ENCODE measurements at regions not wholly inside any gene's neighbourhood (a gene's known extent, or its start where the extent isn't known, plus 50 kb on each side); places are given as distances from the start of the nearest gene placed in this dataset.

- no peaks in the 10 kb centered on the region for H4K20me1 ChIP-seq (ENCODE audit: insufficient read depth, low read length)
- H3K4me1 ChIP-seq (ENCODE audit: insufficient read depth, low read length) = no peaks in the 10 kb centered on the region
- no peaks in the 10 kb centered on the region for H3K9me3 ChIP-seq (ENCODE audit: low read length)
- H3K4me3 ChIP-seq (replicated peaks in 1 of 3; ENCODE audit: insufficient read depth in 1 of 3, low read depth in 2 of 3, low read length in 3 of 3) = no peak overlapping the region
- TF ChIP-seq PATZ1 (CRISPR knock-in tag; IDR thresholded peaks at IDR 0.05) = no peak
- TF ChIP-seq ELF1 (CRISPR knock-in tag; IDR thresholded peaks at IDR 0.05) = no peak
- TF ChIP-seq MAZ (IDR thresholded peaks at IDR 0.05; ENCODE audit: borderline replicate concordance, low read depth, low read length) = no peak
- no peak for TF ChIP-seq MAZ (CRISPR knock-in tag; IDR thresholded peaks at IDR 0.05; ENCODE audit: low read depth)
- TF ChIP-seq ZNF629 (CRISPR knock-in tag; conservative IDR thresholded peaks at IDR 0.05) = no peak
- TF ChIP-seq FOXO4 (CRISPR knock-in tag; conservative IDR thresholded peaks at IDR 0.05) = no peak
- TF ChIP-seq ZKSCAN8 (CRISPR knock-in tag; IDR thresholded peaks at IDR 0.05; ENCODE audit: borderline replicate concordance) = no peak
- no peak for TF ChIP-seq ZNF20 (CRISPR knock-in tag; IDR thresholded peaks at IDR 0.05)
- TF ChIP-seq JARID2 (CRISPR knock-in tag; IDR thresholded peaks at IDR 0.05; ENCODE audit: insufficient replicate concordance) = no peak
- TF ChIP-seq KAT8 (CRISPR knock-in tag; IDR thresholded peaks at IDR 0.05) = no peak
- no peak for TF ChIP-seq ZNF883 (CRISPR knock-in tag; IDR thresholded peaks at IDR 0.05; ENCODE audit: not compliant biosample characterization)
- TF ChIP-seq CEBPB (IDR thresholded peaks at IDR 0.05; ENCODE audit: borderline replicate concordance, low read depth, low read length) = no peak
- no peak for TF ChIP-seq GABPB1 (CRISPR knock-in tag; IDR thresholded peaks at IDR 0.05)
- no peak for TF ChIP-seq ZNF75D (CRISPR knock-in tag; IDR thresholded peaks at IDR 0.05; ENCODE audit: borderline replicate concordance)
- no peak for TF ChIP-seq E2F5 (CRISPR knock-in tag; conservative IDR thresholded peaks at IDR 0.05)
- no peak for TF ChIP-seq MEF2D (CRISPR knock-in tag; IDR thresholded peaks at IDR 0.05)
- no peak for TF ChIP-seq GPN1 (CRISPR knock-in tag; IDR thresholded peaks at IDR 0.05; ENCODE audit: borderline replicate concordance)
- TF ChIP-seq GZF1 (CRISPR knock-in tag; IDR thresholded peaks at IDR 0.05) = no peak
- no peak for TF ChIP-seq TOE1 (CRISPR knock-in tag; IDR thresholded peaks at IDR 0.05)
- no peak for TF ChIP-seq ZNF691 (CRISPR knock-in tag; IDR thresholded peaks at IDR 0.05; ENCODE audit: borderline replicate concordance, low read depth)
- no peak for TF ChIP-seq SUZ12 (IDR thresholded peaks at IDR 0.05; ENCODE audit: low read depth, low read length)
- H3K79me2 ChIP-seq (ENCODE audit: insufficient read depth, low read length) = no peaks in the 10 kb centered on the region
- H3K4me2 ChIP-seq (ENCODE audit: low read depth, low read length) = no peak overlapping the region
- no TSS peak for BruUV-seq (replicated peaks)
- POLR2A ChIA-PET = no interaction called here
- DNase-seq (ENCODE audit: low spot score) (no peak), ATAC-seq (no peak), FAIRE-seq (no peak)
- H3K27me3 ChIP-seq (ENCODE audit: control insufficient read depth in 1 of 2, insufficient read depth in 2 of 2, low read length in 2 of 2) = no peaks in the 10 kb centered on the region
- no peaks in the 10 kb centered on the region for H3K36me3 ChIP-seq (replicated peaks in 1 of 2; ENCODE audit: control insufficient read depth in 1 of 2, insufficient read depth in 2 of 2, low read length in 2 of 2)
- no peak overlapping the region for H2AFZ ChIP-seq (ENCODE audit: low read length)
- no peak overlapping the region for H3K27ac ChIP-seq (ENCODE audit: extremely low read length, insufficient read depth, low read length)
- H3K9ac ChIP-seq (ENCODE audit: insufficient read depth, low read depth, low read length) = no peak overlapping the region
- intact Hi-C loops (cut with micrococcal nuclease; ENCODE audit: unreplicated experiment) (no loop called here), in situ Hi-C loops (cut with HindIII; ENCODE audit: extremely low pct_ligation_motif_present, low pct_unique_long_range_greater_than_20kb) (no loop called here)
- 36% methylated on average over 2 of the region's 2 CpGs for WGBS (ENCODE audit: low lambda C conversion rate)
- CTCF ChIA-PET (ENCODE audit: low intra/inter-chr PET ratio, low total read pairs) = no interaction called here
Measured at GRCh38 chr13:37416291-37417059, 182.1 kb downstream of the POSTN start.

All from HepG2 (cell line).